Prostate gland (tissue), 2 donors: ENCODE measurements at regions not wholly inside any gene's neighbourhood (a gene's known extent, or its start where the extent isn't known, plus 50 kb on each side); places are given as distances from the start of the nearest gene placed in this dataset.

Experiments used
- CTCF ChIP-seq, 4 experiments: fragments of 200-600 bp in 2 of 4; fragments of 450-650 bp in 2 of 4; sonication (generic) in 2 of 4; IDR thresholded peaks; 1 replicate in 3 of 4; 2 replicates in 1 of 4; pipeline ENCODE4 v1.5.1; 2016 to 2019; ENCODE audit warnings: antibody characterized with exemption in 4 of 4, mild to moderate bottlenecking in 2 of 4, moderate library complexity in 2 of 4
- POLR2A ChIP-seq: fragments of 450-650 bp; IDR thresholded peaks from one replicate; pipeline ENCODE4 v1.6.1; 2016; ENCODE audit warnings: antibody characterized with exemption, mild to moderate bottlenecking
- POLR2AphosphoS5 ChIP-seq: sonication (generic); formaldehyde crosslinking; IDR thresholded peaks from one replicate; pipeline ENCODE4 v1.6.1; 2017; ENCODE audit warnings: antibody characterized with exemption

- no peak for TF ChIP-seq CTCF (IDR thresholded peaks at IDR 0.05)
- TF ChIP-seq POLR2AphosphoS5 = no peak
- TF ChIP-seq POLR2A = no peak
Observed at GRCh38 chr5:101458587-101458986, 555.5 kb upstream of the ST8SIA4 start.
